Spleen (tissue), 7 donors: ENCODE measurements at regions not wholly inside any gene's neighbourhood (a gene's known extent, or its start where the extent isn't known, plus 50 kb on each side); places are given as distances from the start of the nearest gene placed in this dataset.

ENCODE experiments used
- POLR2A ChIP-seq, 3 donors: fragments of 450-650 bp; IDR thresholded peaks; one replicate each; pipeline ENCODE4 v1.5.1; 2017; ENCODE audit warnings: antibody characterized with exemption in 3 of 3, mild to moderate bottlenecking in 1 of 3
- TF ChIP-seq, protein P1 (sequence below), 11 experiments: fragments of 200-600 bp in 7 of 11; fragments of 450-650 bp in 4 of 11; sonication (generic) in 4 of 11; IDR thresholded peaks in 8 of 11; conservative IDR thresholded peaks in 3 of 11; 1 replicate in 7 of 11; 2 replicates in 4 of 11; pipeline versions ENCODE4 v1.4.0 to v1.8.0; 2016 to 2021; ENCODE audit warnings: antibody characterized with exemption in 11 of 11, inconsistent platforms in 4 of 11, mild to moderate bottlenecking in 1 of 11
- donor health status: DM: no; HTN: no; CAD: no; lungs with moderate emphysema.
- donor health status: DM: no; HTN: no; CAD: no.
- donor health status: DM: no; HTN: no; CAD: no.

DNA sequence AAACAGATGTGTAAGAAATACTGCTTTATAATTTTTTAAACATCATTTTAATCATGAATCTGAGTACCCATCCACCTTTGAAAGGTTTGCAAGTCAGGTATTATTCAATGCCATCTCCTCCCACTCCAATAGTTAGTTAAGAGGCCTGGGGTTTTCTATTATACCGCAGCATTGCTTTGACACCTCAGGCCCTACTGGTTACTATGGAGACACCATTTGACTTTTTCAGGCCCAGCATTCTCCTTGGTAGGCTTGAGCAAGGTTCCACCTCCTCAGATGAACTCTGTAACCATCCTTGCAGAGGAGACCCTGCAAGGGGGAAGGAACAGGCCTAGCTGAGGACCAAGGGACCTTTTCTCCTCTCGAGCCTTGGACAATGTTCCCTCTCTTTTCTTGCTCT is 326.9 kb upstream of the NPSR1 start:
- TF ChIP-seq, protein P1, sequence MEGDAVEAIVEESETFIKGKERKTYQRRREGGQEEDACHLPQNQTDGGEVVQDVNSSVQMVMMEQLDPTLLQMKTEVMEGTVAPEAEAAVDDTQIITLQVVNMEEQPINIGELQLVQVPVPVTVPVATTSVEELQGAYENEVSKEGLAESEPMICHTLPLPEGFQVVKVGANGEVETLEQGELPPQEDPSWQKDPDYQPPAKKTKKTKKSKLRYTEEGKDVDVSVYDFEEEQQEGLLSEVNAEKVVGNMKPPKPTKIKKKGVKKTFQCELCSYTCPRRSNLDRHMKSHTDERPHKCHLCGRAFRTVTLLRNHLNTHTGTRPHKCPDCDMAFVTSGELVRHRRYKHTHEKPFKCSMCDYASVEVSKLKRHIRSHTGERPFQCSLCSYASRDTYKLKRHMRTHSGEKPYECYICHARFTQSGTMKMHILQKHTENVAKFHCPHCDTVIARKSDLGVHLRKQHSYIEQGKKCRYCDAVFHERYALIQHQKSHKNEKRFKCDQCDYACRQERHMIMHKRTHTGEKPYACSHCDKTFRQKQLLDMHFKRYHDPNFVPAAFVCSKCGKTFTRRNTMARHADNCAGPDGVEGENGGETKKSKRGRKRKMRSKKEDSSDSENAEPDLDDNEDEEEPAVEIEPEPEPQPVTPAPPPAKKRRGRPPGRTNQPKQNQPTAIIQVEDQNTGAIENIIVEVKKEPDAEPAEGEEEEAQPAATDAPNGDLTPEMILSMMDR (IDR thresholded peaks at IDR 0.05 in 8 of 11, conservative IDR thresholded peaks at IDR 0.05 in 3 of 11) = no peak
- TF ChIP-seq POLR2A (IDR thresholded peaks at IDR 0.05) = no peak
